ENCODE measurements at regions not wholly inside any gene's neighbourhood (a gene's known extent, or its start where the extent isn't known, plus 50 kb on each side); places are given as distances from the start of the nearest gene placed in this dataset.

- intact Hi-C loops (cut with DNase I) = no loop called here
- TF ChIP-seq CTCF (IDR thresholded peaks at IDR 0.05) = no peak
- Histone ChIP-seq H3K9me3 (no peaks in the 10 kb centered on the region), H3K4me1 (no peaks in the 10 kb centered on the region), H3K27me3 (ENCODE audit: insufficient read depth in 3 of 3, low read length in 2 of 3) (no peaks in the 10 kb centered on the region), H3K36me3 (ENCODE audit: insufficient read depth in 1 of 2, low read depth in 1 of 2) (no peaks in the 10 kb centered on the region), H3K27ac (no peak overlapping the region), H3K4me3 (no peak overlapping the region)
- ATAC-seq (no peak), DNase-seq (no peak)
- 29 to 36% (median 34%) methylated on average over 2 of the region's 2 CpGs for WGBS, 3 donors
These were observed 83.0 kb upstream of the PRLR start for GRCh38 chr5:35313291-35313690.

- Histone ChIP-seq H3K36me3 (ENCODE audit: insufficient read depth in 1 of 2, low read depth in 1 of 2) (no peaks in the 10 kb centered on the region), H3K27me3 (ENCODE audit: insufficient read depth in 3 of 3, low read length in 2 of 3) (peaks cover 0 to 3% (median 0%) of the 10 kb centered on the region in 3 donors), H3K27ac (no peak overlapping the region), H3K4me3 (no peak overlapping the region), H3K4me1 (no peaks in the 10 kb centered on the region), H3K9me3 (no peaks in the 10 kb centered on the region)
- no peak for ATAC-seq
- intact Hi-C loops (cut with DNase I) = no loop called here
- no peak for TF ChIP-seq CTCF (IDR thresholded peaks at IDR 0.05)
- DNase-seq = no peak
- 84 to 97% (median 87%) methylated on average over 1 of the region's 1 CpG for WGBS, 3 donors
These were observed 82.0 kb upstream of the PRLR start for GRCh38 chr5:35312267-35312666.

- no peak for ATAC-seq
- TF ChIP-seq CTCF (IDR thresholded peaks at IDR 0.05) = no peak
- no peak for DNase-seq
- Histone ChIP-seq H3K9me3 (no peaks in the 10 kb centered on the region), H3K27ac (no peak overlapping the region), H3K27me3 (ENCODE audit: insufficient read depth in 3 of 3, low read length in 2 of 3) (peaks cover 0 to 3% (median 0%) of the 10 kb centered on the region in 3 donors), H3K36me3 (ENCODE audit: insufficient read depth in 1 of 2, low read depth in 1 of 2) (no peaks in the 10 kb centered on the region), H3K4me1 (no peaks in the 10 kb centered on the region), H3K4me3 (no peak overlapping the region)
- intact Hi-C loops (cut with DNase I) = no loop called here
- WGBS, 3 donors = 68 to 75% (median 74%) methylated on average over 7 of the region's 7 CpGs
These were observed 79.3 kb upstream of the PRLR start for GRCh38 chr5:35309365-35310130.

GRCh38 chr5:35308421-35308820, 78.1 kb upstream of the PRLR start:
- Histone ChIP-seq H3K27ac (no peak overlapping the region), H3K4me1 (no peaks in the 10 kb centered on the region), H3K9me3 (no peaks in the 10 kb centered on the region), H3K36me3 (ENCODE audit: insufficient read depth in 1 of 2, low read depth in 1 of 2) (no peaks in the 10 kb centered on the region), H3K4me3 (no peak overlapping the region), H3K27me3 (ENCODE audit: insufficient read depth in 3 of 3, low read length in 2 of 3) (peaks cover 0 to 3% (median 0%) of the 10 kb centered on the region in 3 donors)
- ATAC-seq (no peak), DNase-seq (no peak)
- WGBS, 3 donors = 26 to 36% (median 35%) methylated on average over 2 of the region's 2 CpGs
- no peak for TF ChIP-seq CTCF (IDR thresholded peaks at IDR 0.05)
- intact Hi-C loops (cut with DNase I) = no loop called here

Data from psoas muscle (tissue), 7 donors.